HepG2 (cell line): ENCODE measurements at regions not wholly inside any gene's neighbourhood (a gene's known extent, or its start where the extent isn't known, plus 50 kb on each side); places are given as distances from the start of the nearest gene placed in this dataset.

Source experiments
- ARID2 ChIP-seq: sonication (generic); formaldehyde crosslinking; IDR thresholded peaks from 2 replicates; pipeline ENCODE4 v1.8.1; 2022; ENCODE audit warnings: mild to moderate bottlenecking, missing genetic modification reagents, borderline replicate concordance
- CTCF ChIP-seq: sonication (generic); formaldehyde crosslinking; IDR thresholded peaks from 2 replicates; pipeline ENCODE4 v1.5.0; 2020; ENCODE audit warnings: mild to moderate bottlenecking, missing genetic modification reagents, moderate library complexity
- E2F1 ChIP-seq: sonication (generic); formaldehyde crosslinking; IDR thresholded peaks from 2 replicates; pipeline ENCODE4 v1.5.0; 2020; ENCODE audit warnings: missing genetic modification reagents
- FOXP4 ChIP-seq: sonication (generic); formaldehyde crosslinking; IDR thresholded peaks from 2 replicates; pipeline ENCODE4 v1.4.0; 2020; ENCODE audit warnings: missing genetic modification reagents
- KLF6 ChIP-seq: IDR thresholded peaks from 2 replicates; pipeline ENCODE4 v1.8.0; 2016; ENCODE audit warnings: missing biosample characterization, missing genetic modification reagents
- LBX2 ChIP-seq: sonication (generic); formaldehyde crosslinking; IDR thresholded peaks from 2 replicates; pipeline ENCODE4 v1.5.0; 2020; ENCODE audit warnings: missing genetic modification reagents, mild to moderate bottlenecking, borderline replicate concordance
- MAFG ChIP-seq: sonication (generic); formaldehyde crosslinking; IDR thresholded peaks from 2 replicates; pipeline ENCODE4 v1.5.1; 2020; ENCODE audit warnings: mild to moderate bottlenecking, missing genetic modification reagents
- NCOA5 ChIP-seq: sonication (generic); formaldehyde crosslinking; IDR thresholded peaks from 2 replicates; pipeline ENCODE4 v1.4.0; 2020; ENCODE audit warnings: missing genetic modification reagents
- PLSCR1 ChIP-seq: sonication (generic); formaldehyde crosslinking; IDR thresholded peaks from 2 replicates; pipeline ENCODE4 v1.5.0; 2020; ENCODE audit warnings: missing genetic modification reagents, mild to moderate bottlenecking, borderline replicate concordance
- RFXAP ChIP-seq: sonication (generic); formaldehyde crosslinking; IDR thresholded peaks from 2 replicates; pipeline ENCODE4 v1.4.0; 2020; ENCODE audit warnings: missing genetic modification reagents, borderline replicate concordance
- SATB2 ChIP-seq: sonication (generic); formaldehyde crosslinking; IDR thresholded peaks from 2 replicates; pipeline ENCODE4 v1.5.0; 2020; ENCODE audit warnings: missing genetic modification reagents
- SRSF1 ChIP-seq: fragments of 200-400 bp; formaldehyde crosslinking; optimal IDR thresholded peaks from 2 replicates; pipeline ENCODE3; 2017; ENCODE audit warnings: mild to moderate bottlenecking, low read depth, low read length, moderate library complexity
- SYNCRIP ChIP-seq: fragments of 200-400 bp; formaldehyde crosslinking; IDR thresholded peaks from 2 replicates; pipeline ENCODE4 v1.6.1; 2018; ENCODE audit warnings: mild to moderate bottlenecking, low read depth, low read length; ENCODE audit not compliant: insufficient read depth
- THYN1 ChIP-seq: sonication (generic); formaldehyde crosslinking; IDR thresholded peaks from 2 replicates; pipeline ENCODE4 v1.8.1; 2023; ENCODE audit warnings: low read depth, mild to moderate bottlenecking, moderate library complexity, missing genetic modification reagents, borderline replicate concordance
- TRIM22 ChIP-seq: fragments of 450-650 bp; IDR thresholded peaks from 2 replicates; pipeline ENCODE4 v1.6.1; 2017
- ZNF138 ChIP-seq: sonication (generic); formaldehyde crosslinking; IDR thresholded peaks from 2 replicates; pipeline ENCODE4 v1.5.0; 2020; ENCODE audit warnings: mild to moderate bottlenecking, low read depth, missing genetic modification reagents
- ZNF225 ChIP-seq: sonication (generic); formaldehyde crosslinking; IDR thresholded peaks from 2 replicates; pipeline ENCODE4 v1.4.0; 2020; ENCODE audit warnings: mild to moderate bottlenecking, missing genetic modification reagents
- ZNF256 ChIP-seq: sonication (generic); formaldehyde crosslinking; conservative IDR thresholded peaks from 2 replicates; pipeline ENCODE4 v1.4.0; 2020; ENCODE audit warnings: missing genetic modification reagents
- ZNF317 ChIP-seq: sonication (generic); formaldehyde crosslinking; IDR thresholded peaks from 2 replicates; pipeline ENCODE4 v1.5.0; 2020; ENCODE audit warnings: mild to moderate bottlenecking, missing genetic modification reagents
- ZNF451 ChIP-seq: sonication (generic); formaldehyde crosslinking; IDR thresholded peaks from 2 replicates; pipeline ENCODE4 v1.5.0; 2020; ENCODE audit warnings: mild to moderate bottlenecking, missing genetic modification reagents
- ZNF83 ChIP-seq: sonication (generic); formaldehyde crosslinking; IDR thresholded peaks from 2 replicates; pipeline ENCODE4 v1.4.0; 2020; ENCODE audit warnings: missing genetic modification reagents, mild to moderate bottlenecking, borderline replicate concordance

GRCh38 chr2:144332356-144333142 lies 187.4 kb downstream of the ZEB2 start (continued):
- TF ChIP-seq E2F1 (CRISPR knock-in tag), result 0 out of 2 replicates have a peak, but pooled peaks have one; percentile 54
- TF ChIP-seq CTCF, result no peak
- TF ChIP-seq ZNF451 (CRISPR knock-in tag), result 0 out of 2 replicates have a peak, but pooled peaks have one; percentile 81
- TF ChIP-seq FOXP4, result 0 out of 2 replicates have a peak, but pooled peaks have one; percentile 28
- TF ChIP-seq KLF6 (CRISPR knock-in tag), result no peak
- no peak for TF ChIP-seq ZNF83
- no peak for TF ChIP-seq SATB2 (CRISPR knock-in tag)
- no peak for TF ChIP-seq ZNF317
- TF ChIP-seq ZNF138, result no peak; the same call in 1 of the 2 replicates
- TF ChIP-seq RFXAP (CRISPR knock-in tag), result no peak
- TF ChIP-seq NCOA5, result no peak
- TF ChIP-seq PLSCR1 (CRISPR knock-in tag), result no peak
- TF ChIP-seq ZNF256 (CRISPR knock-in tag), result no peak
- no peak for TF ChIP-seq SRSF1
- no peak for TF ChIP-seq TRIM22
- peak; percentile 78; the same call in 1 of the 2 replicates for TF ChIP-seq LBX2 (CRISPR knock-in tag)
- TF ChIP-seq ZNF225 (CRISPR knock-in tag), result no peak; the same call in 1 of the 2 replicates
- 0 out of 2 replicates have a peak, but pooled peaks have one; percentile 10 for TF ChIP-seq ARID2 (CRISPR knock-in tag)
- no peak for TF ChIP-seq THYN1 (CRISPR knock-in tag)
- 0 out of 2 replicates have a peak, but pooled peaks have one; percentile 19 for TF ChIP-seq MAFG
- TF ChIP-seq SYNCRIP, result no peak
